Activated CD4-positive, alpha-beta memory T cell treated with anti-CD3 and anti-CD28 coated beads for 36 hours (primary cell): ENCODE measurements at regions not wholly inside any gene's neighbourhood (a gene's known extent, or its start where the extent isn't known, plus 50 kb on each side); places are given as distances from the start of the nearest gene placed in this dataset.
A peak's percentile ranks its signal among the peaks of the same experiment; 100 is the strongest.
"Not testable (repeated sequence)": the region's sequence is repeated elsewhere in the genome, so short reads cannot be mapped to it uniquely, and the experiment has no call there.

ENCODE experiments used
- CTCF ChIA-PET: fragments of 350-600 bp; sonication (Branson Sonifier 250); formaldehyde crosslinking; loops from one replicate; lab custom pipeline; 2021; ENCODE audit warnings: antibody characterized with exemption, inconsistent platforms; lab: Charles Lee
- POLR2A ChIA-PET: fragments of 350-600 bp; sonication (Branson Sonifier 250); formaldehyde crosslinking; loops from one replicate; lab custom pipeline; 2021; ENCODE audit warnings: antibody characterized with exemption; lab: Charles Lee
- DNase-seq: peaks from one replicate; pipeline ENCODE4 v3.0.0-alpha.2; 2020
- H3K27ac Mint-ChIP-seq: one replicate; pipeline ENCODE4 v1.8.0; 2021; ENCODE audit warnings: mixed read lengths
- H3K27me3 Mint-ChIP-seq: one replicate; pipeline ENCODE4 v1.8.0; 2021; ENCODE audit warnings: mixed read lengths
- H3K36me3 Mint-ChIP-seq: one replicate; pipeline ENCODE4 v1.8.0; 2021; ENCODE audit warnings: mixed read lengths
- H3K4me1 Mint-ChIP-seq: one replicate; pipeline ENCODE4 v1.8.0; 2021; ENCODE audit warnings: low read depth, mixed read lengths
- H3K4me3 Mint-ChIP-seq: one replicate; pipeline ENCODE4 v1.8.0; 2021; ENCODE audit warnings: mild to moderate bottlenecking, mixed read lengths
- H3K9me3 Mint-ChIP-seq: one replicate; pipeline ENCODE4 v1.8.0; 2021; ENCODE audit warnings: mixed read lengths
- intact Hi-C: fragments of 100-400 bp; cut with micrococcal nuclease; formaldehyde crosslinking; loops from one replicate; pipeline ENCODE4 v1.15.1; 2023

DNA sequence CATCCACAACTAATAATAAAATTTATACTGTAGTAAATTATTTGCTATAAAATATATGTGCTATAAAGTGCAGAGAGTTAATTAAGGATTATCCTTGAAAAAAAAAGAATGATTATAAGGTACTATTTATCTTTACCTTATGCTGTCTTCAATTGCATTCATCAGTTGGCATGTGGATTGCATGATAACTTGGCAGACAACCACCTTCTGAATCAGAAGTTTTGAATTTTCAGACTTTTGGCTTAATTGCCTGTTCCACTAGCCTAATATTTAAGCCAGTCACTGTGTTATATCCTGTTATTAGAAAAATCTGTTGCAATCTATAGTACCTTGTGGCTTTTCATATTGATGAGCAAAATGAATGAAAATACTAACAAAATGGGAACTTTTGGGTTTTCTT, 1040.3 kb upstream of the PCDH10 start:
- DNase-seq = no peak
- CTCF ChIA-PET = no interaction called here
- H3K9me3 Mint-ChIP-seq = peaks cover 4% of the 10 kb centered on the region
- H3K27me3 Mint-ChIP-seq = no peaks in the 10 kb centered on the region
- no peak overlapping the region for H3K27ac Mint-ChIP-seq
- POLR2A ChIA-PET = no interaction called here
- intact Hi-C loops = no loop called here
- H3K36me3 Mint-ChIP-seq = no peaks in the 10 kb centered on the region
- H3K4me1 Mint-ChIP-seq = no peaks in the 10 kb centered on the region
- no peak overlapping the region for H3K4me3 Mint-ChIP-seq

DNA sequence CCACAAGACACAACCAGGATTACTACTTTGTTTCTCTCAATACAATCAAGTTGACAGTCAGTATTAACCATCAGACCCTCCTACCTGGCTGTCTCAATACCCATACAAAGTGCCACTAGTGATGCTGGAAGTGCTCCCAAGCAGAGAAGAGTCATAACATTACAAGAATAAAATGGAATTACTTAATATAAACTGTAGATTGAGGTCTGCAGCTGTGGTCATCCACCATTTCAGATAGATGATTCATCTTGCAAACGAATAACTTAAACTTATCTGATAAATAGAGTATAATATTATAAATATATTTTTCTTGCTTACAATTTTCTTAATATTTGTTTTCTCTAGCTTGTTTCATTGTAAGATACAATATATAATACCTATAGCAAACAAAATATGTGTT, 1034.2 kb upstream of the PCDH10 start:
- no peaks in the 10 kb centered on the region for H3K27me3 Mint-ChIP-seq
- no peaks in the 10 kb centered on the region for H3K4me1 Mint-ChIP-seq
- CTCF ChIA-PET = no interaction called here
- H3K27ac Mint-ChIP-seq = no peak overlapping the region
- no peak overlapping the region for H3K4me3 Mint-ChIP-seq
- no peaks in the 10 kb centered on the region for H3K36me3 Mint-ChIP-seq
- no peak for DNase-seq
- peaks cover 6% of the 10 kb centered on the region for H3K9me3 Mint-ChIP-seq
- intact Hi-C loops = no loop called here
- POLR2A ChIA-PET = no interaction called here

DNA sequence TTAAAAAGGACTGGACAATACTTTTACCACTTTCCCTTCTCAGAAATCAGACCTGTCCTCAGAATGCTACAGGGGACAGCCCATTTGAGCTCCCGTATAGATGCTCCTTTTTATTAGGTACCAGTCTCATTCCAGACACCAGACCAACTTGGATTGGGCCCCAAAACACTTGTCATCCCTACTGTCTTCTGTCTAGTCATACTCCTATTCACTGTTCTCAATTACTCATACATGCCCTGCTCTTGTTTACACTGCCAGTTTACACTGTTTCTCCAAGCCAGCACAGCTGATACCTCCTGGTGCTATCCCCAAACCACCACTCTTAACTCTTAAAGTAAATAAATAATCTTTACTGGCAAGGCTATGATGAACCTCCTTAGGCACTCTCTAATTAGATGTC, 1026.4 kb upstream of the PCDH10 start:
- H3K9me3 Mint-ChIP-seq = peaks cover 18% of the 10 kb centered on the region
- DNase-seq, H3K27me3 Mint-ChIP-seq, H3K36me3 Mint-ChIP-seq, intact Hi-C loops, H3K27ac Mint-ChIP-seq, CTCF ChIA-PET, H3K4me3 Mint-ChIP-seq, H3K4me1 Mint-ChIP-seq, POLR2A ChIA-PET: not testable (repeated sequence)

DNA sequence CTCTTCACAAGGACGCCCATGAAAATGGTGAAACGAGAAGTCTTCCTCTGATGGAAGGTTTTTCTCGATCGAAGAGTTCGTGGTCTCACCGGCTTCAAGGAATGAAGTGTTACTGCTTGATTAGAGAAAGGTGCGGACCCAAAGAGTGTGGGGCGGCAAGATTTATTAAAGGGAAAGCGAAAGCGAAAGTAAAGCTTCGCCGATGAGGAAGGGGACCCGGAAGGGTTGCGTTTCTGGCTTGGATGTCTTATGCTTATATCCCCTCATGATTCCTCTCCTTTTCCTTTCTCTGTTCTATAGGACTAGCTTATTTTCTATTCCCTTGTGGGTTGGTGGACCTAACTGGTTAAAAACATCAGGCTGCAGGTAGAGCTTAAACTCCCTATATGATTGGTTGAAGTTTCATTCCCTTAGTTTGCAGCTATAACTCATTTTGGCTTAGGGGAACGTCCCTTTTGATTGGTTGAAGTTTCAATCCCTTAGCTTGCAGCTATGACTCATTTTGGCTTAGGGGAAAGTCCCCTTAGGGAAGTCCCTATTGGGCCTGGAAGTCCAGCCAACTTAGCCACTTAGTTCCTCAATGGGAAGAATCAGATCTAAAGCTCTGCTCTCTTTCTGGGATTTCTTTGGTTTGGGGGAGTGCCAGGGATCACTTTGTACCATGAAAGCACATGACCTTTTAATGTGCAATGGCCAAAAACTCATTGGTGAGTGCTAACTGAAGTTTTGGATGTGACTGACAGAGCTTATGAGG, 1025.0 kb upstream of the PCDH10 start:
- H3K27me3 Mint-ChIP-seq = no peaks in the 10 kb centered on the region

DNA sequence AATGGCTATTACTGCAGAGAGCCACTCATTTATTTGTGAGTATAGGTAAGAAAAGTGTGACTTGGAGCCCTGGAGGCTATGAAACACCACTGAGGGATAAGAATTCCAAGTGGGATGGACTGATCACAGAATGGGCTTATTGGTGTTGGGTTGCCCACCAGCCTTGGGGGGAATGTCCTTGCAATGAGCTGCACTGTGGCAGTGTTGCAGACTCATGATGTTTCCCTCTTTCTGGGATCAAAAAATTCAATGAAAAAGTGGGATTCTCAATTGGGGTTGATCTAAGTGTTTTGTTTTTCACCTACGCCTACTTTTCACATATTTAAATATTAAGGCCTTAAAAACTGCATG, 1024.5 kb upstream of the PCDH10 start:
- no peak for DNase-seq
- Mint-ChIP-seq H3K4me1 (no peaks in the 10 kb centered on the region), H3K4me3 (no peak overlapping the region), H3K9me3 (peaks cover 12% of the 10 kb centered on the region), H3K27me3 (no peaks in the 10 kb centered on the region), H3K27ac (no peak overlapping the region), H3K36me3 (no peaks in the 10 kb centered on the region)
- ChIA-PET CTCF (no interaction called here), POLR2A (no interaction called here)
- intact Hi-C loops = no loop called here

More for the DNA sequence above, 1025.0 kb upstream of the PCDH10 start:
- Mint-ChIP-seq H3K4me3 (peak overlapping the region; percentile 13), H3K4me1 (no peaks in the 10 kb centered on the region), H3K9me3 (peaks cover 17% of the 10 kb centered on the region), H3K27ac (no peak overlapping the region), H3K36me3 (no peaks in the 10 kb centered on the region)
- ChIA-PET POLR2A (no interaction called here), CTCF (no interaction called here)
- DNase-seq = no peak
- intact Hi-C loops = no loop called here

DNA sequence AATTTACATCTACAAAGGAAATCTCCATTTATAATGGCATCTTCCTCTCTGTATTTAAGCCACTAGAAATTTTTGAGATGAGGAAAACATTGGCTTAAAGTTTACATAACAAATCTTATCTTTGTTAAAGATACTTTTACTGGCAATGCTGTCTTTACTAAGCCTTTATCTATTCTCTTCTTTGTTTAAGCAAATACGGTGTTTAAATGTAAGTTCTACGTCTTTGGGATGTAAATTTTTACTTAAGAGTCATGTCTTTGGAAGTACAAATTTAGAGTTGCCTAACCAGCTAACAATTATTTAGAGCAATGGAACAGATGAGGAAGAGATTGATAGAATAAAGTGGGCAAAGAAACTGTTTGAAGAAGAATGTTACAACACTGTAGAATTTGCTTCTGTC, 1024.0 kb upstream of the PCDH10 start:
- H3K4me1 Mint-ChIP-seq = no peaks in the 10 kb centered on the region
- intact Hi-C loops = no loop called here
- CTCF ChIA-PET = no interaction called here

DNA sequence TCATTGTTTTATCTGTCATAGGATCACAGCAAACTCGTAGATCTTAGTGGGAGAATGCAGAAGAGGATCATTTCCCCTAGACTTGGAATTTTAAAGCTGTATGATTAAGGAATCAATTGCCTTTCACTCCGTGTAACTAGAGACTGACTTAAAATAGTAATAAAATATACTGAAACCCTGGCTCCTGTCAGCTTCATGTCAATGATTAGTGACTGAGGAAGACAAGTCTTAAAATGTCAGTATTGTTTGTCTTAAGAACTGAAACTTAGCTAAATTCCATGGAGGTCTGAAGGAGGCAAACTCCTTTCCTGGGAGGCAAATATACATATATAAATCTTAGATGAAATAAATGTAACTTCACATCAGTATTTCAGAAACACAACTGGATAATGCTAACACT, 1016.7 kb upstream of the PCDH10 start:
- ChIA-PET CTCF (no interaction called here), POLR2A (no interaction called here)
- Mint-ChIP-seq H3K27me3 (no peaks in the 10 kb centered on the region), H3K4me3 (no peak overlapping the region), H3K36me3 (no peaks in the 10 kb centered on the region), H3K27ac (no peak overlapping the region), H3K9me3 (peaks cover 15% of the 10 kb centered on the region), H3K4me1 (no peaks in the 10 kb centered on the region)
- DNase-seq = no peak
- intact Hi-C loops = no loop called here

More for the DNA sequence above, 1024.0 kb upstream of the PCDH10 start:
- DNase-seq = no peak
- POLR2A ChIA-PET = no interaction called here
- H3K4me3 Mint-ChIP-seq = no peak overlapping the region
- peaks cover 12% of the 10 kb centered on the region for H3K9me3 Mint-ChIP-seq
- no peak overlapping the region for H3K27ac Mint-ChIP-seq
- no peaks in the 10 kb centered on the region for H3K36me3 Mint-ChIP-seq
- H3K27me3 Mint-ChIP-seq = no peaks in the 10 kb centered on the region

DNA sequence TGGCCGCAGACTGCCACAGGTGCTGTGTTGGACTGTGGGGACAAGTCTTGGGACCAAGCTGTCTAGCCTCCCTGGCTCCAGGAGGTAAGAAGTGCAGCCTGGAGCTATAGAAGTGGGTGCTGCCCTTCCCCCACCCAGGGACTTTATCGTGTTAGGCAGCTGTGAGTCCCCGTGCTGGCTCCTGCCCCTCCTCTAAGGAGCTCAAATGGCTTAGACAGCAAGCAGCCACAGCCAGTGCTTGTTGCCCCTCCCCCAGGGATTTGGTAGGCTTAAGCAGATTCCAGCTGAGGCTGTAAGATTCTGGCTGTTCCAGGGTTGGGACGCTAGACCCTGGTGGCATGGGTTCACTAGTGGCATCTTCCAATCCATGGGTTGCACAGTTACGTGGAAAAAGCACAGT, 979.4 kb upstream of the PCDH10 start:
- Mint-ChIP-seq H3K4me3 (no peak overlapping the region), H3K27me3 (no peaks in the 10 kb centered on the region)

DNA sequence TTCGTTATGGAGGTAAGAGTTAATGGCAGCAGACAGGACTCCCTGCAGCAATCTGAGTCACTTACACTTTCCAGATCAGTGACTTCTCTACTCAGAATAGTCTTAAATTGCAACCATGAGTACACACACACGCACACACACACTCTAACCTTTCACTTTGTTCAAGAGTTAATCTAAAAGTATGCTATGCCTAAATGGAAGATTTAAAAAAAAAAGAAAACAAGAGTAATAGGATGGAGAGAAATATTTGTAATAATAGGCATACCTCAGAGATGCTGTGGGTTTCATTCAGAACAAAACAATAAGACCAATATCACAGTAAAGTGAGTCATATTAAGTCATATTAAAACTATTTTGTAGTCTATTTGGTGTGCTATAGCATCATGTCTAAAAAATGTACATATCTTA, 969.1 kb upstream of the PCDH10 start:
- Mint-ChIP-seq H3K4me1 (no peaks in the 10 kb centered on the region), H3K9me3 (peaks cover 7% of the 10 kb centered on the region), H3K36me3 (no peaks in the 10 kb centered on the region), H3K4me3 (no peak overlapping the region), H3K27ac (no peak overlapping the region), H3K27me3 (no peaks in the 10 kb centered on the region)
- intact Hi-C loops = no loop called here
- ChIA-PET CTCF (no interaction called here), POLR2A (no interaction called here)
- DNase-seq = no peak

More for the DNA sequence above, 979.4 kb upstream of the PCDH10 start:
- Mint-ChIP-seq H3K27ac (no peak overlapping the region), H3K9me3 (peaks cover 17% of the 10 kb centered on the region), H3K36me3 (no peaks in the 10 kb centered on the region), H3K4me1 (no peaks in the 10 kb centered on the region)
- ChIA-PET POLR2A (no interaction called here), CTCF (no interaction called here)
- intact Hi-C loops = no loop called here
- no peak for DNase-seq

DNA sequence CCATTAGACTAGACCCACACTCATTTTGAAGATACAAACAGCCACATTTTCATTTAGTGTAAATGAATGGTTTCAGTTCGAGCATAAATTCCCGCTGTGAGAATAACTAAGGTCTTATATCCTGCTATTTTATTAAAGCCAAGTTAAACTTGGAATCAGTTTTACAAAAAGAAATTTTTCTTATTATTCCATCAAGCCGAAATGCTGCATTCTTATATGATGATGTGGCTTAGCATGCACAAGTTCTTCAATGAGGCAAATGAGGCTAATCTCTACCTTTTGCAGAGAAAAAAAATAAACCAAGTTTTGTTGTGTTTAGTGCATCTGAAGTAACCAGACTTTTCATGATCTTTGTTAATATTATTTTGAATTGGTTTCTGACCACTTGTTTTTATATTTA, 953.9 kb upstream of the PCDH10 start:
- Mint-ChIP-seq H3K4me1 (no peaks in the 10 kb centered on the region), H3K36me3 (no peaks in the 10 kb centered on the region), H3K4me3 (no peak overlapping the region), H3K27ac (no peak overlapping the region), H3K27me3 (no peaks in the 10 kb centered on the region), H3K9me3 (peaks cover 4% of the 10 kb centered on the region)
- CTCF ChIA-PET = no interaction called here
- intact Hi-C loops = no loop called here
- POLR2A ChIA-PET = no interaction called here
- no peak for DNase-seq

DNA sequence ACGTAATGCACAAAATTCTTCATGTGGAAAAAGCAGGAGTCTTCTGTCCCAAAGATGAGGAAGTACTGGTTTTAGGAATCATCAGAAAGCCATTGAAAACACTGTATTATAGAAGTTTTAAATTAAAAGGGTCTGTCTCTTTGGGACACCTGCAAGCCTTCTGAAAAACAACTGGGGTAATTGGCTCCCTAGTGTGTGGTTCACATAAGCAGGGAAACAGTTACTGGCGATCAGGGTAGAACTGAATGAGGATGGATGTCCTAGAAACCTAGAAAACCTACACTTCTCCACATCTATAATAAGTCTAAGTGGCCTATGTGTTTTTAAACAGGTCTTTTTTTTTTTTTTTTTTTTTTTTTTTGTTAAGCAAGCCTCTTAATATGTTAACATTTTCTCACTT, 945.5 kb upstream of the PCDH10 start:
- Mint-ChIP-seq H3K9me3 (peaks cover 2% of the 10 kb centered on the region), H3K27me3 (no peaks in the 10 kb centered on the region), H3K4me1 (no peaks in the 10 kb centered on the region), H3K4me3 (no peak overlapping the region), H3K36me3 (no peaks in the 10 kb centered on the region), H3K27ac (no peak overlapping the region)
- no peak for DNase-seq
- ChIA-PET CTCF (no interaction called here), POLR2A (no interaction called here)
- intact Hi-C loops = no loop called here

DNA sequence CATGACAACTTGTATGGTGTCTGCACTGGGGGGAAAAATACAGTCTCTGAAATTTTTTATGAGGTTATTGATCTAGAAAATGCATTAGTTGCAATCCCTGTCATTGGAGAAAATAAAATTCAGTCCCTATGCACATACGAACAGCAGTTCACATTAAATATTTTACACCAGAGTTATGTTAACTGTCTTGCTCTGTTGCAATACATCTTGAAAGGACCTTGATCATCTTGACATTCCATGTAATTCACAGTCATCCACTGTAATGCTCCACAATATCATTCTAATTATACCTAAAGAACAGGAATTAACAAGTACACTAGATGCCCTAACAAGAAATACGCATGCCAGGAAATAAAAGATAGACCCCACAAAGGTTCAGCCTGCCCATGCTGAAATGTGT, 934.6 kb upstream of the PCDH10 start:
- POLR2A ChIA-PET = no interaction called here
- Mint-ChIP-seq H3K4me3 (no peak overlapping the region), H3K27me3 (no peaks in the 10 kb centered on the region), H3K4me1 (no peaks in the 10 kb centered on the region), H3K36me3 (no peaks in the 10 kb centered on the region), H3K9me3 (peaks cover 10% of the 10 kb centered on the region), H3K27ac (no peak overlapping the region)
- CTCF ChIA-PET = no interaction called here
- DNase-seq = no peak
- intact Hi-C loops = no loop called here

DNA sequence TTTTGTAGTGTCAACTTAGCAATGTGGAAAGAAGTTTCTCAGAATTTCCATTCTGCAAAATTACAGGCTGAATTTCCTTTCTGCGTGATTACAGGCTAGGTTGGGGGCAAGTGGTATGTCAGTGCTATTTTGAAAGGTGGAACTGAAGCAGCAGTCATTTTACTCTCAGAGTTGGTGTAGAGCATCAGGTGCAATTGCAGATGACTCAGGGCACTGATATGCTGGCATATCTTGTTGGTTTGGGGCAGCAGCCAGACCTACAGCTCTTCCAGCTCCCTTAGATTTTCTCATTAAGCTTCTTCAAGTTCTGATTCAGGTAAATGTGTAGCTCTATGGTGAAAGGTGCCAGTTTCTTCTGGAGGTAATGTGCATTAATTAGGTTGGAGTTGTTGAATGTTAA, 930.7 kb upstream of the PCDH10 start:
- DNase-seq = no peak
- Mint-ChIP-seq H3K36me3 (no peaks in the 10 kb centered on the region), H3K4me1 (no peaks in the 10 kb centered on the region), H3K9me3 (peaks cover 10% of the 10 kb centered on the region), H3K4me3 (no peak overlapping the region), H3K27me3 (no peaks in the 10 kb centered on the region), H3K27ac (no peak overlapping the region)
- CTCF ChIA-PET = no interaction called here
- POLR2A ChIA-PET = no interaction called here
- intact Hi-C loops = no loop called here
